Mesenteric fat pad (tissue), 1 donor: ENCODE measurements at regions not wholly inside any gene's neighbourhood (a gene's known extent, or its start where the extent isn't known, plus 50 kb on each side); places are given as distances from the start of the nearest gene placed in this dataset.
"Not testable (repeated sequence)": the region's sequence is repeated elsewhere in the genome, so short reads cannot be mapped to it uniquely, and the experiment has no call there.

ENCODE experiments used
- DNase-seq: peaks from one replicate; pipeline ENCODE4 v3.0.0-alpha.2; 2020; ENCODE audit warnings: low spot score
- donor health status: DM: yes; HTN: yes; CAD: no.

- DNase-seq: no peak
Measured at GRCh38 chr17:77838748-77839697, 119.5 kb upstream of the TNRC6C start.

GRCh38 chr17:77839698-77840512, 118.6 kb upstream of the TNRC6C start:
- DNase-seq: no peak

GRCh38 chr17:77840513-77841165, 117.9 kb upstream of the TNRC6C start:
- DNase-seq: no peak

- no peak for DNase-seq
Measured at GRCh38 chr17:77841742-77842527, 116.6 kb upstream of the TNRC6C start.

- DNase-seq: no peak
Measured at GRCh38 chr17:77842528-77843147, 115.9 kb upstream of the TNRC6C start.

GRCh38 chr17:77843255-77843895, 115.1 kb upstream of the TNRC6C start:
- not testable (repeated sequence) for DNase-seq

GRCh38 chr17:77843896-77844295, 114.6 kb upstream of the TNRC6C start:
- no peak for DNase-seq

GRCh38 chr17:77844681-77845080, 113.8 kb upstream of the TNRC6C start:
- no peak for DNase-seq

GRCh38 chr17:77845541-77846225, 112.8 kb upstream of the TNRC6C start:
- DNase-seq: no peak

- DNase-seq: no peak
Measured at GRCh38 chr17:77846531-77847085, 111.9 kb upstream of the TNRC6C start.

- DNase-seq: no peak
Measured at GRCh38 chr17:77847221-77848085, 111.0 kb upstream of the TNRC6C start.

GRCh38 chr17:77848257-77848656, 110.2 kb upstream of the TNRC6C start:
- no peak for DNase-seq

- DNase-seq: no peak
Measured at GRCh38 chr17:77849239-77849638, 109.3 kb upstream of the TNRC6C start.

GRCh38 chr17:77851921-77852320, 106.6 kb upstream of the TNRC6C start:
- DNase-seq: no peak

- no peak for DNase-seq
Measured at GRCh38 chr17:77852731-77853130, 105.8 kb upstream of the TNRC6C start.

- no peak for DNase-seq
Measured at GRCh38 chr17:77853191-77853977, 105.1 kb upstream of the TNRC6C start.

GRCh38 chr17:77854083-77854758, 104.3 kb upstream of the TNRC6C start:
- DNase-seq: no peak
